Dendritic cell treated with granulocyte-macrophage colony-stimulating factor and Interleukin-4, amounts not matched to agents 40 ng/mL and 50 ng/mL, for 4 days (primary cell): ENCODE measurements at regions not wholly inside any gene's neighbourhood (a gene's known extent, or its start where the extent isn't known, plus 50 kb on each side); places are given as distances from the start of the nearest gene placed in this dataset.
"Not testable (repeated sequence)": the region's sequence is repeated elsewhere in the genome, so short reads cannot be mapped to it uniquely, and the experiment has no call there.

Experiments used
- H3K27ac Mint-ChIP-seq: one replicate; pipeline ENCODE4 v1.8.0; 2022; ENCODE audit warnings: mild to moderate bottlenecking, mixed read lengths
- H3K27me3 Mint-ChIP-seq: one replicate; pipeline ENCODE4 v1.8.0; 2022; ENCODE audit warnings: mild to moderate bottlenecking, mixed read lengths
- H3K36me3 Mint-ChIP-seq: one replicate; pipeline ENCODE4 v1.8.0; 2022; ENCODE audit warnings: low read depth, mixed read lengths
- H3K4me1 Mint-ChIP-seq: one replicate; pipeline ENCODE4 v1.8.0; 2022; ENCODE audit warnings: low read depth, mixed read lengths
- H3K4me3 Mint-ChIP-seq: one replicate; pipeline ENCODE4 v1.8.0; 2022; ENCODE audit warnings: mild to moderate bottlenecking, moderate library complexity, mixed read lengths
- H3K9me3 Mint-ChIP-seq: one replicate; pipeline ENCODE4 v1.8.0; 2022; ENCODE audit warnings: mixed read lengths
- intact Hi-C: fragments of 100-400 bp; cut with micrococcal nuclease; formaldehyde crosslinking; loops from one replicate; pipeline ENCODE4 v1.15.0; 2022

- Mint-ChIP-seq H3K4me1 (no peaks in the 10 kb centered on the region), H3K36me3 (no peaks in the 10 kb centered on the region), H3K4me3 (no peak overlapping the region), H3K9me3 (no peaks in the 10 kb centered on the region), H3K27me3 (no peaks in the 10 kb centered on the region), H3K27ac (no peak overlapping the region)
- intact Hi-C loops, result no loop called here
Observed at GRCh38 chr6:134816780-134817179, 133.1 kb downstream of the ALDH8A1 start.

DNA sequence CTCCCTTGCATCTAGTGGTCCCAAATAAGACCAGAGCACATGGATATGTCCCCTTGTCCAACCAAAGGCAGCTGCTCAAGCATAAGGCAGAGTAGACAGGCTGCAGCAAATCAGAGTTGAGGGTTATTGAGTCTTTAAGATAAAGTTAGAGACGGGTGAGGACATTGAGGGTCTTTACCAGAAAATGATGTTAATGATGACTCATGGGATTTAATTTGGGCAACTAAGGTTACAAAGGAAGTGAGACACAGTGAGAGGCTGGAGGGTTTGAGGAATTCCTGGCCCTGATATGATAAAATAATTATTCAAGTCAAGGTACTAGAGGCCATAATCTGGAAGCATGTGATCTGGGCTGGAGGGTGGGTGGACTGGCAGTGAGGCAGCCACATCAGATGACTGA lies 133.6 kb downstream of the ALDH8A1 start:
- Mint-ChIP-seq H3K27me3 (no peaks in the 10 kb centered on the region), H3K36me3 (no peaks in the 10 kb centered on the region), H3K4me3 (no peak overlapping the region), H3K9me3 (no peaks in the 10 kb centered on the region), H3K27ac (no peak overlapping the region), H3K4me1 (no peaks in the 10 kb centered on the region)
- intact Hi-C loops, result no loop called here

DNA sequence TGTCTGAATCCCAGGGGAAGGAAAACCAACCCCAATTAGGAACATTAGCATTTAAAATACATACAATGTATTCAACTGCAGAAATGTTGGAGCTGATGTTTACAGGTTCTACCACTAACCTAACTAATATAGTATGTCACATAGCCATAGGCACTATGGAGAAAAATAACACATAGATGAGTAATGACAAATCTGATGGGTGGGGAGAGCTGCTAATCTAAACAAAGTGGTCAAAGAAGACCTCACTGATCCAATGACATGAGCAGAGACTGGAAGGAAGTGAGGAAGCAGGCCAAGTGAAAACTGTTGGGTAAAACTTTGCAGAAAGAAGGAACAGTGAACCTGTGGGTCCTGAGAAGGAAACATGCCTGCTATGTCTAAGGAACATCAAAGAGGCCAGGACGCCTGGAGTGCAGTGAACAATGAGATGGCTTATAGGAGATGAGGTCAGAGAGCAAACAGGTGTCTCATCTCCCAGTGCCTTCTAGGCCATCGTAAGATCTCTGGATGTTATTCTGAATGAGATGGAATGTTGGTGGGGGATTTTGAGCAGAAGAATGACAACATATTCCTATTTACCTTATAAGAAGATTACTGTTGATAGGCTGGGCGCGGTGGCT lies 135.7 kb downstream of the ALDH8A1 start:
- Mint-ChIP-seq H3K9me3 (no peaks in the 10 kb centered on the region), H3K27me3 (peaks cover 6% of the 10 kb centered on the region), H3K4me1 (no peaks in the 10 kb centered on the region), H3K4me3 (no peak overlapping the region), H3K36me3 (no peaks in the 10 kb centered on the region), H3K27ac (no peak overlapping the region)
- intact Hi-C loops, result no loop called here

DNA sequence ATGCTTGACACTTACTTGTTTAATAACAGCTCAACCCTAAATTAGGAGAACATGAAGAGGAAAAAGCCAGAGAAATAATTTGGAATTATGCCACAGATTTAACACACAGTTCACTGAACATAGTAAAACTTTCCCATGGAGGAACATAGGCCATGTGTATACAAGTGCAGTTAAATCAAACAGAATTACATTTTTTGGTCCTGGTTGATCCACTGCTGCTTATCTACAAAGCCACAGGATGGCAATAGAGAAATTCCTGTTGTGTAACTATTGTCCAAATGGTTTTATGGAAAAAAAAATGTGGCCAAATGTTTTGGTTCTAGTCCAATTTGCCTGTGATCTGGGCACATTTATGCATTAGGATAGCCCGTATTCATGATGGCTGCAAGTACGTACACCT lies 136.8 kb downstream of the ALDH8A1 start:
- H3K9me3 Mint-ChIP-seq, result no peaks in the 10 kb centered on the region
- H3K27me3 Mint-ChIP-seq, result peaks cover 8% of the 10 kb centered on the region
- H3K4me1 Mint-ChIP-seq, result no peaks in the 10 kb centered on the region
- intact Hi-C loops, result no loop called here
- H3K27ac Mint-ChIP-seq, result no peak overlapping the region
- no peak overlapping the region for H3K4me3 Mint-ChIP-seq
- H3K36me3 Mint-ChIP-seq, result no peaks in the 10 kb centered on the region

GRCh38 chr6:134810402-134810801 lies 139.5 kb downstream of the ALDH8A1 start:
- Mint-ChIP-seq H3K4me1 (no peaks in the 10 kb centered on the region), H3K4me3 (no peak overlapping the region), H3K27ac (no peak overlapping the region), H3K36me3 (no peaks in the 10 kb centered on the region), H3K9me3 (no peaks in the 10 kb centered on the region), H3K27me3 (peaks cover 15% of the 10 kb centered on the region)
- intact Hi-C loops, result no loop called here

DNA sequence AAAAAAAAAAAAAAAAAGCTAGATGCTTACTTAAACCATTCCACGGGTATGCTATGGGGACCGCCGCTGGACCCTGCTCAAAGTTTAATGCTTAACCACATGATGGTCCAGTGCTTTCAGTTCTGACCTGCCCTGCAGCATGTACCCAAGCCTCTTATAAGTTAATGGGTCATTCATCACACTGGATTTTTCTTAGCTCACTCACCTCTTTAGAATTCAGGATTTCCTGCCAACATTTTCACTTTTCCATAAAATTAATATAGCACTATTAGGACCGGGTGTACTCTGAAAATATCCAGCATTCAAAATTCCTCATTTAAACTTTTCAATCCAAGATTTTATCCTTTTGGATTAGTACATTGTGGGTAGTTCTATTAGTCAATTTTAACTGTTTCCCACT lies 140.8 kb downstream of the ALDH8A1 start:
- intact Hi-C loops, result no loop called here
- no peak overlapping the region for H3K4me3 Mint-ChIP-seq
- H3K27me3 Mint-ChIP-seq, result peaks cover 15% of the 10 kb centered on the region
- H3K9me3 Mint-ChIP-seq, result no peaks in the 10 kb centered on the region
- no peak overlapping the region for H3K27ac Mint-ChIP-seq
- H3K4me1 Mint-ChIP-seq, result no peaks in the 10 kb centered on the region
- no peaks in the 10 kb centered on the region for H3K36me3 Mint-ChIP-seq

- H3K9me3 Mint-ChIP-seq, result no peaks in the 10 kb centered on the region
- no peak overlapping the region for H3K4me3 Mint-ChIP-seq
- H3K27ac Mint-ChIP-seq, result no peak overlapping the region
- H3K4me1 Mint-ChIP-seq, result no peaks in the 10 kb centered on the region
- intact Hi-C loops, result no loop called here
- no peaks in the 10 kb centered on the region for H3K36me3 Mint-ChIP-seq
- H3K27me3 Mint-ChIP-seq, result peaks cover 15% of the 10 kb centered on the region
Observed at GRCh38 chr6:134806180-134806798, 143.6 kb downstream of the ALDH8A1 start.

DNA sequence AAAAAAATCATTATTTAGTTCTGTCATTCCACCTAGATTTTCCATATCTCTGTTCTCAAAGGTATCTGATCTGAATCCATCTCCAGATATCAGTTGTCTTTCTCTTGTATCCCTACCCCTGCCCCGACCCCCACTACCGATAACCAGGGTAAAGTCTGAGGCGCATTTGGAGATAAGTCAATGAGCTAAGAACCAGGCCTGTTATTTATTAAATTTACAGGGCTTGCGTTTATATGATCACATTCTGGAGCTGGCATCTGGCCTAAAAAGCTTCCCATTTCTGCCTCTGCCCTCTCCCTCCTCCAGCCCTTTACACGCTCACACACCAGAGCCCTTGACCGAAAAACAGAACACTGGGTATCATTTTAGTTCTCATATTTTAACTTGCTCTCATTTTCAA lies 144.7 kb downstream of the ALDH8A1 start:
- H3K9me3 Mint-ChIP-seq, result no peaks in the 10 kb centered on the region
- H3K4me3 Mint-ChIP-seq, result no peak overlapping the region
- no peaks in the 10 kb centered on the region for H3K36me3 Mint-ChIP-seq
- peaks cover 13% of the 10 kb centered on the region for H3K27me3 Mint-ChIP-seq
- H3K27ac Mint-ChIP-seq, result no peak overlapping the region
- intact Hi-C loops, result no loop called here
- H3K4me1 Mint-ChIP-seq, result no peaks in the 10 kb centered on the region

GRCh38 chr6:134804311-134804710 lies 145.6 kb downstream of the ALDH8A1 start:
- H3K36me3 Mint-ChIP-seq, H3K27ac Mint-ChIP-seq, H3K4me1 Mint-ChIP-seq, H3K4me3 Mint-ChIP-seq, intact Hi-C loops, H3K9me3 Mint-ChIP-seq: not testable (repeated sequence)
- H3K27me3 Mint-ChIP-seq, result peaks cover 13% of the 10 kb centered on the region

GRCh38 chr6:134802426-134803058 lies 147.4 kb downstream of the ALDH8A1 start:
- Mint-ChIP-seq H3K27me3 (peaks cover 9% of the 10 kb centered on the region), H3K27ac (no peak overlapping the region), H3K4me1 (no peaks in the 10 kb centered on the region), H3K9me3 (no peaks in the 10 kb centered on the region), H3K36me3 (no peaks in the 10 kb centered on the region), H3K4me3 (no peak overlapping the region)
- intact Hi-C loops, result no loop called here

- Mint-ChIP-seq H3K4me1 (no peaks in the 10 kb centered on the region), H3K9me3 (peaks cover 14% of the 10 kb centered on the region), H3K4me3 (no peak overlapping the region), H3K36me3 (no peaks in the 10 kb centered on the region), H3K27ac (no peak overlapping the region), H3K27me3 (peaks cover 10% of the 10 kb centered on the region)
- intact Hi-C loops, result no loop called here
Observed at GRCh38 chr6:134797400-134798113, 152.3 kb downstream of the ALDH8A1 start.

- Mint-ChIP-seq H3K27ac (no peak overlapping the region), H3K36me3 (no peaks in the 10 kb centered on the region), H3K4me1 (no peaks in the 10 kb centered on the region), H3K9me3 (peaks cover 33% of the 10 kb centered on the region), H3K27me3 (peaks cover 10% of the 10 kb centered on the region), H3K4me3 (no peak overlapping the region)
- intact Hi-C loops, result no loop called here
Observed at GRCh38 chr6:134795691-134796090, 154.2 kb downstream of the ALDH8A1 start.

- Mint-ChIP-seq H3K27me3 (peaks cover 11% of the 10 kb centered on the region), H3K36me3 (no peaks in the 10 kb centered on the region), H3K27ac (no peak overlapping the region), H3K9me3 (peaks cover 39% of the 10 kb centered on the region), H3K4me3 (no peak overlapping the region), H3K4me1 (no peaks in the 10 kb centered on the region)
- intact Hi-C loops, result no loop called here
Observed at GRCh38 chr6:134795001-134795400, 154.9 kb downstream of the ALDH8A1 start.

DNA sequence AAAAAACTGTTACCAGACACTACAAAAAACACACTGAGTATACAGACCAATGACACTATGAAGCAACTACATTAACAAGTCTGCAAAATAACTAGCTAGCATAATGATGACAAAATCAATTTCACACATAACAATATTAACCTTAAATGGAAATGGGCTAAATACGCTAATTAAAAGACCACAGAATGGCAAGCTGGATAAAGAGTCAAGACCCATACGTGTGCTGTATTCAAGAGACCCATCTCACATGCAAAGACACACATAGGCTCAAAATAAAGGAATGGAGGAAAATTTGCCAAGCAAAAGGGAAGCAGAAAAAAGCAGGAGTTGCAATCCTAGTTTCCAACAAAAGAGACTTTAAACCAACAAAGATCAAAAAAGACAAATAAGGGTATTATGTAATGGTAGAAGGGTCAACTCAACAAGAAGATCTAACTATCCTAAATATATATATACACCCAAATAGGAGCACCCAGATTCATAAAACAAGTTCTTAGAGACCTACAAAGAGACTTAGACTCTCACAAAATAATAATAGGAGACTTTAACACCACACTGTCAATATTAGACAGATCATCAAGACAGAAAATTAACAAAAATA lies 158.6 kb downstream of the ALDH8A1 start:
- H3K27me3 Mint-ChIP-seq, result peaks cover 11% of the 10 kb centered on the region
- H3K36me3 Mint-ChIP-seq, intact Hi-C loops, H3K4me3 Mint-ChIP-seq, H3K4me1 Mint-ChIP-seq, H3K27ac Mint-ChIP-seq: not testable (repeated sequence)
- peaks cover 41% of the 10 kb centered on the region for H3K9me3 Mint-ChIP-seq
